ENCODE measurements at regions not wholly inside any gene's neighbourhood (a gene's known extent, or its start where the extent isn't known, plus 50 kb on each side); places are given as distances from the start of the nearest gene placed in this dataset.

DNA sequence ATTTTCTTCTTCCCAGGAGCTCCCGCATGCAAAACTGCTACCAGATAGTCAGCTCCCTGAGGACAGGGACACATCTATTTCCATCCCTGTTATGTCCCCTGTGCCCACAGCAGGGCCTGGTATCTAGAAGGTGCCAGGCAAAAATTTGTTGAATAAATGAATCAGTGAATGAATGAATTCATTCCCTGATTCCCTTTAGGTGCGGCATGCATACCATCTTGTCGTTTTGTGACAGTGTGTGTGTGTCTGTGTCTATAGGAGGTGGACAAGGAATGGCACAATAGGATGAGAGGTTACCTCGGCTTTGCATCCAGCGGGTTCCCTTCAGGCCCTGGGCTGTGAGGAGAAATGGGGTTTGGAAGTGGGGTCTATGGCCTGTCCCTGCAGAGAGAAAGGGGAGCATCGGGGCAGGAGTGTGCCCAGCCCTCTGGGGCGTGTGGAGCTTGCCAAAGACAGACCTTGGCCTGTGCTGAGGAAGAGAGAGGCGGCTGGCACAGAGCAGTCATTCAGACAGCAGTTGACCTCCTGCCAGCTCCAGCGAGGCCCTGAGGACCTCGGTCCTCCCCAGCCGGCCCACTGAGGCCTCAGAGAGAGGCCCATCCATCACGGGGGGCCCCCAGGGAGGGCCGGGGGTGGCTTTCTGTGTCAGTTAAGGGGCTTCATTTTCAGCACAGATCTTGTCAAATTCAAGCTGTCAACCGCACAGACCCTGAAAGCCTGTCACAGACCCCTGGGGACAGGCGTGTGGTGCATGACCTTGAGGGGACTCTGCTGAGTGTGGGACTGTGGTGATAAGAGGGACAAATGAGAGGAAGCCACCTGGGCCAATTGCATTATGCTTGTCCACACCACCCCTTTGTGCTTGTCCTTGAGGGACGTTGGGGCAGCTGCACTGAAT lies 125.9 kb upstream of the CXCR4 start:
- TF ChIP-seq CTCF (IDR thresholded peaks at IDR 0.05; ENCODE audit: low read length) (no peak), EZH2 (IDR thresholded peaks at IDR 0.05; ENCODE audit: borderline replicate concordance, low read length) (no peak)
- peaks cover 100% of the 10 kb centered on the region for H3K4me1 ChIP-seq (ENCODE audit: insufficient read depth, low read length, severe bottlenecking)

GRCh38 chr2:136242687-136243277 lies 124.8 kb upstream of the CXCR4 start:
- Histone ChIP-seq H3K9me2 (ENCODE audit: low read depth, low read length) (no peaks in the 10 kb centered on the region), H3K4me1 (ENCODE audit: insufficient read depth, low read length, severe bottlenecking) (peaks cover 100% of the 10 kb centered on the region), H3K4me3 (ENCODE audit: low read depth, low read length, poor library complexity, severe bottlenecking) (no peak overlapping the region), H2AFZ (ENCODE audit: low read length) (no peak overlapping the region), H3K79me2 (ENCODE audit: insufficient read depth, low read length) (no peaks in the 10 kb centered on the region), H3F3A (ENCODE audit: insufficient read depth, low read length) (peaks cover 9% of the 10 kb centered on the region; the same call in 1 of the 2 replicates), H3K27me3 (ENCODE audit: insufficient read depth, low read length) (no peaks in the 10 kb centered on the region), H4K20me1 (ENCODE audit: insufficient read depth, low read length) (no peaks in the 10 kb centered on the region), H3K36me3 (ENCODE audit: insufficient read depth, low read length) (no peaks in the 10 kb centered on the region), H3K9ac (ENCODE audit: low read length) (no peak overlapping the region; the same call in 1 of the 2 replicates), H3K9me3 (ENCODE audit: low read length) (no peaks in the 10 kb centered on the region), H3K27ac (ENCODE audit: low read depth, low read length, poor library complexity, severe bottlenecking) (peak overlapping the region; percentile 100), H3K4me2 (ENCODE audit: low read length) (no peak overlapping the region)
- TF ChIP-seq CTCF (IDR thresholded peaks at IDR 0.05; ENCODE audit: low read length) (no peak), EZH2 (IDR thresholded peaks at IDR 0.05; ENCODE audit: borderline replicate concordance, low read length) (no peak)

More for the DNA sequence above, 125.9 kb upstream of the CXCR4 start:
- peaks cover 6% of the 10 kb centered on the region; the same call in 1 of the 2 replicates for H3F3A ChIP-seq (ENCODE audit: insufficient read depth, low read length)
- peak overlapping the region; percentile 30; the same call in 1 of the 2 replicates for H3K9ac ChIP-seq (ENCODE audit: low read length)
- H3K9me3 ChIP-seq (ENCODE audit: low read length), result no peaks in the 10 kb centered on the region
- H3K27ac ChIP-seq (ENCODE audit: low read depth, low read length, poor library complexity, severe bottlenecking), result peak overlapping the region; percentile 100
- no peaks in the 10 kb centered on the region for H3K79me2 ChIP-seq (ENCODE audit: insufficient read depth, low read length)
- H2AFZ ChIP-seq (ENCODE audit: low read length), result no peak overlapping the region
- H3K36me3 ChIP-seq (ENCODE audit: insufficient read depth, low read length), result no peaks in the 10 kb centered on the region
- H3K9me2 ChIP-seq (ENCODE audit: low read depth, low read length), result no peaks in the 10 kb centered on the region
- H3K4me3 ChIP-seq (ENCODE audit: low read depth, low read length, poor library complexity, severe bottlenecking), result no peak overlapping the region
- H3K4me2 ChIP-seq (ENCODE audit: low read length), result no peak overlapping the region; the same call in 1 of the 2 replicates
- H4K20me1 ChIP-seq (ENCODE audit: insufficient read depth, low read length), result no peaks in the 10 kb centered on the region
- H3K27me3 ChIP-seq (ENCODE audit: insufficient read depth, low read length), result no peaks in the 10 kb centered on the region

DNA sequence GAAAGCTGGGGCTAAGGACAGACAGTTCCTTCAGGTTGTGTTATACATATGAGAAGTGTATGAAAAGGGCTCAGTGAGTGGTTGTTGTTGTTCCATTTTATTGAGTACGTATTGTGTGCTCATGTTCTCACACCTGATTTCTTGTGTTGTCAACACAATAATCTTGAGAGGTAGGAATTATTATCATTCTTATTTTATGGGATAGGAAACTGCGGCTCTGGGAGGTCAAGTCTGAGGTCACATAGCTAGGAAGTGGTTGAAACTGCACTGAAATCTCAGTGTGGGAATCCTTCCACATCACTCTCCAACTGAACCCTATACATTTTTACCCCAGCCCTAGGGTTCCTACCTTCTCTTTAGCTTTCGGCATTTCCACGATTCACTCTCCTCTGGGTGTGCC lies 124.2 kb upstream of the CXCR4 start:
- Histone ChIP-seq H3K4me2 (ENCODE audit: low read length) (no peak overlapping the region), H3K27me3 (ENCODE audit: insufficient read depth, low read length) (no peaks in the 10 kb centered on the region), H4K20me1 (ENCODE audit: insufficient read depth, low read length) (no peaks in the 10 kb centered on the region), H3K9ac (ENCODE audit: low read length) (no peak overlapping the region; the same call in 1 of the 2 replicates), H3K36me3 (ENCODE audit: insufficient read depth, low read length) (no peaks in the 10 kb centered on the region), H3K79me2 (ENCODE audit: insufficient read depth, low read length) (no peaks in the 10 kb centered on the region), H3K9me3 (ENCODE audit: low read length) (no peaks in the 10 kb centered on the region), H3K9me2 (ENCODE audit: low read depth, low read length) (no peaks in the 10 kb centered on the region), H3F3A (ENCODE audit: insufficient read depth, low read length) (peaks cover 9% of the 10 kb centered on the region; the same call in 1 of the 2 replicates), H3K27ac (ENCODE audit: low read depth, low read length, poor library complexity, severe bottlenecking) (peak overlapping the region; percentile 100), H3K4me1 (ENCODE audit: insufficient read depth, low read length, severe bottlenecking) (peaks cover 100% of the 10 kb centered on the region), H2AFZ (ENCODE audit: low read length) (no peak overlapping the region), H3K4me3 (ENCODE audit: low read depth, low read length, poor library complexity, severe bottlenecking) (no peak overlapping the region)
- TF ChIP-seq EZH2 (IDR thresholded peaks at IDR 0.05; ENCODE audit: borderline replicate concordance, low read length) (no peak), CTCF (IDR thresholded peaks at IDR 0.05; ENCODE audit: low read length) (no peak)
